22Rv1 (cell line): ENCODE measurements at regions not wholly inside any gene's neighbourhood (a gene's known extent, or its start where the extent isn't known, plus 50 kb on each side); places are given as distances from the start of the nearest gene placed in this dataset.

Experiments used
- H3K27ac ChIP-seq: fragments of 450-650 bp; 2 replicates; pipeline ENCODE4 v1.5.1; 2017
- CTCF ChIP-seq: fragments of 450-650 bp; IDR thresholded peaks from 2 replicates; pipeline ENCODE4 v1.5.1; 2017; ENCODE audit warnings: mild to moderate bottlenecking
- ZFX ChIP-seq: fragments of 450-650 bp; IDR thresholded peaks from 2 replicates; pipeline ENCODE4 v1.6.1; 2017; ENCODE audit warnings: antibody characterized with exemption, borderline replicate concordance

GRCh38 chr7:123282181-123282580, 82.4 kb upstream of the SLC13A1 start:
- TF ChIP-seq ZFX (no peak), CTCF (no peak)
- no peak overlapping the region for H3K27ac ChIP-seq

GRCh38 chr7:123279949-123280348, 80.2 kb upstream of the SLC13A1 start:
- H3K27ac ChIP-seq, result no peak overlapping the region
- TF ChIP-seq CTCF, result no peak
- TF ChIP-seq ZFX, result no peak

- TF ChIP-seq ZFX (no peak), CTCF (no peak)
- no peak overlapping the region for H3K27ac ChIP-seq
Measured at GRCh38 chr7:123275036-123275753, 75.4 kb upstream of the SLC13A1 start.

GRCh38 chr7:123273185-123273584, 73.4 kb upstream of the SLC13A1 start:
- no peak overlapping the region for H3K27ac ChIP-seq
- TF ChIP-seq CTCF (no peak), ZFX (no peak)

- TF ChIP-seq ZFX, result no peak
- TF ChIP-seq CTCF, result no peak
- H3K27ac ChIP-seq, result no peak overlapping the region
Measured at GRCh38 chr7:123271856-123272255, 72.1 kb upstream of the SLC13A1 start.

- TF ChIP-seq CTCF (no peak), ZFX (no peak)
- H3K27ac ChIP-seq, result no peak overlapping the region
Measured at GRCh38 chr7:123271231-123271630, 71.5 kb upstream of the SLC13A1 start.

GRCh38 chr7:123270570-123270969, 70.8 kb upstream of the SLC13A1 start:
- H3K27ac ChIP-seq, result no peak overlapping the region
- no peak for TF ChIP-seq CTCF
- TF ChIP-seq ZFX, result no peak
